ENCODE measurements at regions not wholly inside any gene's neighbourhood (a gene's known extent, or its start where the extent isn't known, plus 50 kb on each side); places are given as distances from the start of the nearest gene placed in this dataset.

- no peaks in the 10 kb centered on the region for H3K27me3 ChIP-seq
- H3K9me3 ChIP-seq, result no peaks in the 10 kb centered on the region
- H3K4me3 ChIP-seq, result no peak overlapping the region
- DNase-seq, result no peak
- TF ChIP-seq CTCF (IDR thresholded peaks at IDR 0.05) (no peak), POLR2A (IDR thresholded peaks at IDR 0.05) (no peak)
- no peaks in the 10 kb centered on the region for H3K36me3 ChIP-seq
- H3K4me1 ChIP-seq, result peaks cover 0 to 4% of the 10 kb centered on the region in 2 donors
- H3K27ac ChIP-seq, result no peak overlapping the region
- intact Hi-C loops (cut with DNase I; ENCODE audit: low total_unique reads), result loop anchor here (2.0 to 5.0 kb wide), 2 partner anchors 138 to 191 kb away; no protein-coding TSS in a partner anchor
These were observed 193.4 kb upstream of the GSE1 start for GRCh38 chr16:85419503-85420408.

- no peaks in the 10 kb centered on the region for H3K36me3 ChIP-seq
- DNase-seq, result peak; percentile 35 to 59
- no peak overlapping the region for H3K4me3 ChIP-seq
- H3K4me1 ChIP-seq, result peaks cover 0 to 4% of the 10 kb centered on the region in 2 donors
- no peaks in the 10 kb centered on the region for H3K27me3 ChIP-seq
- peak; percentile 96 to 100 (median 98) for TF ChIP-seq CTCF (IDR thresholded peaks at IDR 0.05)
- peak in 1 of 2 donors; percentile 25 for TF ChIP-seq POLR2A (IDR thresholded peaks at IDR 0.05)
- intact Hi-C loops (cut with DNase I; ENCODE audit: low total_unique reads), result loop anchor here (2.0 to 5.0 kb wide), 2 partner anchors 137 to 190 kb away; no protein-coding TSS in a partner anchor
- H3K9me3 ChIP-seq, result no peaks in the 10 kb centered on the region
- no peak overlapping the region for H3K27ac ChIP-seq
These were observed 192.4 kb upstream of the GSE1 start for GRCh38 chr16:85420501-85421337.

GRCh38 chr16:85421338-85422195, 191.6 kb upstream of the GSE1 start:
- TF ChIP-seq CTCF (IDR thresholded peaks at IDR 0.05) (no peak), POLR2A (IDR thresholded peaks at IDR 0.05) (no peak)
- Histone ChIP-seq H3K9me3 (no peaks in the 10 kb centered on the region), H3K27me3 (no peaks in the 10 kb centered on the region), H3K27ac (no peak overlapping the region), H3K4me1 (peaks cover 0 to 4% of the 10 kb centered on the region in 2 donors), H3K36me3 (no peaks in the 10 kb centered on the region), H3K4me3 (no peak overlapping the region)
- peak in 1 of 2 donors; percentile 19 for DNase-seq
- intact Hi-C loops (cut with DNase I; ENCODE audit: low total_unique reads), result loop anchor here (2.0 to 5.0 kb wide), 2 partner anchors 136 to 189 kb away; no protein-coding TSS in a partner anchor

- Histone ChIP-seq H3K27ac (no peak overlapping the region), H3K9me3 (no peaks in the 10 kb centered on the region), H3K36me3 (no peaks in the 10 kb centered on the region), H3K4me3 (no peak overlapping the region), H3K4me1 (peaks cover 0 to 4% of the 10 kb centered on the region in 2 donors), H3K27me3 (no peaks in the 10 kb centered on the region)
- intact Hi-C loops (cut with DNase I; ENCODE audit: low total_unique reads), result loop anchor here (5.0 kb wide), 1 partner anchor 135 kb away; no protein-coding TSS in a partner anchor
- DNase-seq, result peak in 1 of 2 donors; percentile 59
- no peak for TF ChIP-seq CTCF (IDR thresholded peaks at IDR 0.05)
- TF ChIP-seq POLR2A (IDR thresholded peaks at IDR 0.05), result no peak
These were observed 190.9 kb upstream of the GSE1 start for GRCh38 chr16:85422196-85422631.

Data from uterus (tissue), 3 donors.